Fibroblast of skin of scalp (primary cell): ENCODE measurements at regions not wholly inside any gene's neighbourhood (a gene's known extent, or its start where the extent isn't known, plus 50 kb on each side); places are given as distances from the start of the nearest gene placed in this dataset.
A peak's percentile ranks its signal among the peaks of the same experiment; 100 is the strongest.

Source experiments
- DNase-seq: peaks from one replicate; pipeline ENCODE4 v3.0.0-alpha.2; 2013

- DNase-seq, result no peak
These were observed 51.5 kb downstream of the SST start for GRCh38 chr3:187618722-187619121.

GRCh38 chr3:187617213-187617612, 53.0 kb downstream of the SST start:
- DNase-seq, result no peak

GRCh38 chr3:187616307-187616972, 53.8 kb downstream of the SST start:
- DNase-seq, result peak; percentile 59

GRCh38 chr3:187615630-187616029, 54.6 kb downstream of the SST start:
- DNase-seq, result no peak

- DNase-seq, result no peak
These were observed 57.5 kb downstream of the SST start for GRCh38 chr3:187612656-187613055.

GRCh38 chr3:187610981-187611511, 59.1 kb downstream of the SST start:
- DNase-seq, result peak; percentile 8

- DNase-seq, result no peak
These were observed 75.9 kb downstream of the SST start for GRCh38 chr3:187594272-187594671.

- no peak for DNase-seq
These were observed 76.7 kb downstream of the SST start for GRCh38 chr3:187593451-187593850.

GRCh38 chr3:187590861-187591576, 79.2 kb downstream of the SST start:
- no peak for DNase-seq

GRCh38 chr3:187587076-187587475, 83.1 kb downstream of the SST start:
- DNase-seq, result no peak

- no peak for DNase-seq
These were observed 84.0 kb downstream of the SST start for GRCh38 chr3:187586226-187586625.

GRCh38 chr3:187572441-187572840, 97.8 kb downstream of the SST start:
- no peak for DNase-seq

GRCh38 chr3:187571701-187572100, 98.5 kb downstream of the SST start:
- no peak for DNase-seq

- DNase-seq, result no peak
These were observed 99.4 kb downstream of the SST start for GRCh38 chr3:187570776-187571175.

GRCh38 chr3:187568171-187568570, 102.0 kb downstream of the SST start:
- peak; percentile 71 for DNase-seq

- peak; percentile 86 for DNase-seq
These were observed 102.5 kb downstream of the SST start for GRCh38 chr3:187567661-187568121.

- DNase-seq, result no peak
These were observed 103.2 kb downstream of the SST start for GRCh38 chr3:187567021-187567420.

GRCh38 chr3:187565701-187566100, 104.5 kb downstream of the SST start:
- DNase-seq, result peak; percentile 9

- no peak for DNase-seq
These were observed 111.2 kb downstream of the SST start for GRCh38 chr3:187558990-187559389.

GRCh38 chr3:187551416-187551815, 118.8 kb downstream of the SST start:
- peak; percentile 84 for DNase-seq

GRCh38 chr3:187550446-187550845, 119.7 kb downstream of the SST start:
- peak; percentile 22 for DNase-seq

GRCh38 chr3:187545366-187545765, 124.8 kb downstream of the SST start:
- DNase-seq, result no peak

- DNase-seq, result no peak
These were observed 125.9 kb downstream of the SST start for GRCh38 chr3:187544326-187544725.

GRCh38 chr3:187540847-187541246, 129.3 kb downstream of the SST start:
- no peak for DNase-seq
